Activated CD4-positive, alpha-beta T cell treated with anti-CD3 and anti-CD28 coated beads, Interleukin-2, amount 50 U/mL, for 1 hour (primary cell): ENCODE measurements at regions not wholly inside any gene's neighbourhood (a gene's known extent, or its start where the extent isn't known, plus 50 kb on each side); places are given as distances from the start of the nearest gene placed in this dataset.

Source experiments
- DNase-seq: peaks from one replicate; pipeline ENCODE4 v3.0.0-alpha.2; 2020

DNA sequence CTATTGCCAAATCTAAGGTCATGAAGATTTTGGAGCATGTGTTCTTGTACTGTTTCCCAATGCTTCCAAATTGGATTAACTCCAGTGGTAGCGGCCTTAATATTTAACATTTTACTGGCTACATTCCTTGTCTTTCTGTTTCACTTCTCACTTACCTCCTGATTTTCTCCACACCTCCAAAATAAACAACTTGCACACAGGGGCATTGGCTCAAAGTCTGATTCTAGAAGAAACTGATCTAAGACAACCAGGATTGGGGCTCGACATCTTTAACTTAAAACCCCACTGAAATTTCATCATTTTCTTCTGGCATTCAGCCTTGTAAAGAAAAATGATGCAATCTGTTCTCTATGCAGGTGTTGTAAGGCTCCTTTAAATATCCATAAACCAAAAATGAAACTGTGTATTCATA is 557.9 kb upstream of the ID4 start:
- DNase-seq = no peak

DNA sequence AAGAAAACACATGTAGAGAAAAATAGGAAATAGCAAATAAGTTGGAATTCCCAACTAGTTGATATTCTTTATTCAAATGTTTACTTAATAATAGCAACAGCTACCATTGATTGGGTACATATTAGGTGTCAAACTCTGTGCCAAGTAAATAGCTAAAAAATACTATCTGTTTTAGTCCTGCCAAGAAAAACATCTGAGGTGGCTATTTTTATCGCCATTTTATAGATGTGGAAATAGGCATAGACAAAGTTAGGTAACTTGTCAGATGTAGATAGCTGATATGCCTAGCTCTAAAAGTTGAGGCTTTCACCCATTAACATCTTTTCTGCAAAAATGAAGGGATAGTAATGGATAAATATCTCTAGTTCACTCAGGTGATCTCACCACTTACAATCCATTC is 549.2 kb upstream of the ID4 start:
- DNase-seq = no peak

DNA sequence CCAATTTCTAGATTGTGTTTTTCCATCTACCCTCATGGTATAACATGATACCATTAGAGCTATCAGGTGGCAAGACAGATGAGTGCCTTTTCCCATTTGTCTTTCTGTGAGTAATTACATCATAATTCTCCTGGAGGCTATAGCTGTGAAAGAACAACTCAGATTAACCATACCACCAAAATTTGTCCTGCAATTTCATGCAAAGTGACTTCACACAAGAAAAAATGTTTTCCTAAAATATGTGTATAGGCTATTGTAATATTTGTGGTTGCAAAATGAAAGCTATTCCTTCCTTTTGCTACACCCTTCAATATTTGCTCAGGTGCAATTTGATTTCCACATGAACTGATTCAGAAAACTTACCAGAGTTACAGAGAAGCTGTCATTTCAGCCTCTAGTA is 547.7 kb upstream of the ID4 start:
- DNase-seq = no peak

DNA sequence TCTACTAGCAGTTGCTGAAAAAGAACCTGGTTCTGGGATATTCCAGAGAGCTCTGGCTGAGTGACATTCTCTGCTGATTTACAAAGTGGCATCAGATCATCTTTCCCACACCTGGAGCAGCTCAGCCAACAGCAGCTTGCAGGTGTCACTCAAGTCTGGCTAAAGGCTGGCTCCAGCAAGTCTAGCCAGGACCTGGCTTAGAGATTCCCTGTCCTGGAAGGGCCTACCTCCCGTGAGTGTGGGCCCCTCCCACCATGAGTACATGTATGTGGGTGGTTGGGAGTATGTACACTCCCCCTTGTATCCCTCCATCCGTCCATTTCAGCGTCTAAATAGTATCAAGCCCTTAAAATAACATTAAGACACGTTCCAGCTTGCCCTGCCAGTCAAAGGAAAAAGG is 539.3 kb upstream of the ID4 start:
- no peak for DNase-seq

DNA sequence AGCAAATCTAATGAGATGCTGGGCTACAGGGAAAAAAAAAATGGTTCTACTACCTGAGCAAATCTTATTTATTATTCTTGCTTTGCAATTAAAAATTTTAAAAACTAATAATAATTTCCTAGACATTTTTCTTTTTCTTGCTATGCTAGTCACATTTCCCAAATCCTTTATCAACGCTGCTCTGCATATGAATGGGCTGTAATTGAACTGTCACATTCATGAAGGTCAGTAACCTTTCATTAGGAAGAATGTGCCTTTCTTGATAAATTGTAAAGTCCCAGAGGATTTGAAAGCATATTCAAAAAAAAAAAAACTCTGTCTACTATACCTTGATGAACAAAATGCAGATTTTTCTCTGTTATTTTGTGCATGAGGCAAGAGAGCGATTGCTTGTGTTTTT is 538.7 kb upstream of the ID4 start:
- DNase-seq = no peak

DNA sequence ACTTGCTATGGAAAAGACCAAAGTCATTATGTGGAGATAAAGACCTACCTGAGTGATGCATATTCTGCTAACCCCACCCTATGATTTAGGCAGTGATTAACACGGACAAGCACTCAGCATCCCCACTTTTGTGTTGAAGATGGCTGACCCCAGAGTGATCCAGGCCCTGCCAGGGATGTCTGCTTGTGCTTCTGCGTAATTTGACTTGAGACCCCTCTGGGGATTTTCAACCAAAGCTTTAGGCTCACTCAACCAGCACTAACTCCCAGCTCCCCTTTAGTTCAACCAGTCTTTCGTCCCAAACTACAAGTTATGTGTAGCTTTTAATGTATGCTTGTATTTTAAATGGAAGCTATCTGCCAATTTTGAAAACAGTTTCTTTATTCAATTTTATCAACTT is 538.0 kb upstream of the ID4 start:
- DNase-seq = no peak

DNA sequence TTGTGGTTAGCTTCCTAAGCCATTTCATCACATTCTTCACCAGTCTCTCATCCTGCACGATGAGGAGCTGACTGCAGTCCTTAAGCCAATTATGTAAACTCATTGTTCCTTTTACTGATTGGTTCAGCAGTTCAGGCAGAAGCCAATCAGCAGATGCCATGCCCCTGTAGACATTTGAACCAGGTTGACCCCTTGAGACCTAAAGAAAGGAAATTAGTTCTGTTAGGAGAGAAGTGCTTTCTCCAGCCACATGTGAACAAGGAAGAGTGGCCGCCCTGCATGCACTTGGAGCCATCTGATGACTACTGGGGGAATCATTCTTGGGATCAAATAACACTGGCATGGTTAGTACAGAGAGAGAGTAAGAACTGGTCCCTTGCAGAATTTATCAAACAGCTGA is 535.2 kb upstream of the ID4 start:
- DNase-seq = no peak

DNA sequence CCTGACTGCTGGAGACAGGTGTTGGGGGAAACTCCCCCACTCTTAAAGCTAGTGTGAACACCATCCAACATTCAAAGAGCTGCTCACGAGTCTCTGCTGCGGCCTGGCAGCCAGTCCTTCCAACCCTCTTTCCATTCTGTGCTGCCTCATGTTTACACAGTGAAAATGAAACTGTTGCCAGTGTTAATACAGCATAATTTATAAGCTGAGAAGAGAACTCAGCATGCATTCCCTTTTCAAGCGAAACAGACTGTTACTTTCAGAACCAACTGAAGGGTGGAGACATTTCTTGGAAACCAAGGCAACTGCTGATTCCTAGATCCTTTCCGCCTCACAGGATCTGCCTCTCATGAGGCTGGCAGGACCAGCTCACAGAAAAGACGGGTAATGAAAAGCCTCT is 533.8 kb upstream of the ID4 start:
- no peak for DNase-seq

DNA sequence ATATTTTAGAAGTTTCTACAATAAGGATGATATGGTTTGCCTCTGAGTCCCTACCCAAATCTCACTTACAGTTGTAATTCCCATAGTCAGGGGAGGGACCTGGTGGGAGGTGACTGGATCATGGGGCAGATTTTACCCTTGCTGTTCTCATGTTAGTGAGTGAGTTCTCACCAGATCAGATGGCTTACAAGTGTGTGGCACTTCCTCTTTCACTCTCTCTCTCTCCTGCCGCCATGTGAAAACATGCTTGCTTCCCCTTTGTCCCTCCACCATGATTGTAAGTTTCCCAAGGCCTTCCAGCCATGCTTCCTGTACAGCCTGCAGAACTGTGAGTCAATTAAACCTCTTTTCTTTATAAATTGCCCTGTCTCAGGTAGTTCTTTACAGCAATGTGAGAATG is 527.5 kb upstream of the ID4 start:
- no peak for DNase-seq

DNA sequence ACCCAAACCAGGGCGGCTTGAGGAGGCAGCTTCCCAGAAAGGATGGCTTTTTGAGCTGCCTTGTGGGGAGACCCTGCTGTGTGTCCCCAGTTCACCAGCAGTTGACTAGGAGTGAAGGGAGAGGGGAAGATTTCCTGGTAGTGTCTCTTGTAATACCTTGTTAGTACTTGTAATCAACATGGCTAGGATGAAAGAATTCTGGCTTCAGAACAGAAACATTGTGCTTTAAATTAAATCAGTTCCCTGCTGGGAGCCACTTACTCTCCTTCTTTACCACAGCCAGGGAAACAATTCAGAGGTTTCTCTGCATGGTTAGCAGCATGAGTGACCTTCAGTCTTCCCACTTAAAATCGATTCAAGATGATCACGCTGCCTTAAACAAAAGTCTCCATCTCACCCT is 525.4 kb upstream of the ID4 start:
- DNase-seq = no peak

DNA sequence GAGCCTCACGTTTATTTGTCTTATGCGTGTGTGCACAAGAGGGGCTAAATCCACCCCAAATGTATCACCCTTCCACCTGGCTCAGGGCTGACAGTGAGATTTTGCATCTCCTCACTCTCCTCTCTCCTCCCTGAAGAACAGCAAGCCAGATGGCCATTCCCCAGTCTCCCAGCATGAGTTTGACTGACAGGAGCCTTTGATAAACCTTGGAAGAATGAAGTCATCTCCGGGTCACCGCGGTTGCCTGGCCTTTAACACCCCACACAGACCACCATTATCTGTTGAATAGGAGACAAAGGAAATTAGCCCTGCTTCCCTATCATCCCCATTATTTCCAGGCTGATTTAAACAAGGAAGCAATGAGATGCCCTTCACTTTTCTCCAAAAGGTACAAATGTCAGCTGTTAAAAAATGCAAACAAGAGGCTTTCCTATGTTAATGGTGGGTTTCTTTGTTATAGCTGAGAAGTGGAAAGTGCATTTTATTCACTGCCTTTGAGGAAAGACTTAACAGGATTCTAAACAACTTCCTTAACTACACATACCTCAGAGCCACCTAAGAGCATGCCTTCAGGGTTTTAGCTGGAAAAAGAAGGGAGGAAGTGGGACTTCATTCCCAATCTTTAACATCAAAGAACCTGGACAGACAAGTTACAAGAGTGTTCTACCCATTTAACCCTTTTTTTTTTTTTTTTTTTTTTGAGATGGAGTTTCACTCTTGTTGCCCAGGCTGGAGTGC is 524.8 kb upstream of the ID4 start:
- no peak for DNase-seq

DNA sequence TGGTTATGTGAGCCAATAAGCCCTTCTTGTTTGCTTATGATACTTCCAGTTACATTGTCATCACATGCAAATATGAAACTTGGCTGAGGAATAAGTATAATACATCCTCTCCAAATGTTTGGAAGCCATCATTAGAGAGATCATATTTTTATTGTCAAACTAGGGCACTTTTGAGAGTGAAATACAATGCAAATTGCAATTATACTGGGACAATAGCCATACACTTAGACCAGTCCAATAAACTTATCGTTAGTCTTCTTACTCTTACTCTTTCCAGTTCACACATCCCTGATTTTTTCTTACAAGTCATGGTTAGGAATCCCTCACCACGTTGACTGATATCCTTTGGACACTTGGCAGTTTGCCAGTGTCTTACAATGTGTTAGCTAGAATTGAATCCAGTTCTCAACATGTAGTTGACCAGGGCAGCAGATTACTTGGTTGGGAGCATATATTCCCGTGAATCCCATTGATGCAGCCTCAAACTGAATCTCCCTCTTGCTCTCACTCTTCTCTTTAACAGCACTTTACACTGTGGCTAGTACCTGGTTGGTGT is 519.7 kb upstream of the ID4 start:
- DNase-seq = no peak

DNA sequence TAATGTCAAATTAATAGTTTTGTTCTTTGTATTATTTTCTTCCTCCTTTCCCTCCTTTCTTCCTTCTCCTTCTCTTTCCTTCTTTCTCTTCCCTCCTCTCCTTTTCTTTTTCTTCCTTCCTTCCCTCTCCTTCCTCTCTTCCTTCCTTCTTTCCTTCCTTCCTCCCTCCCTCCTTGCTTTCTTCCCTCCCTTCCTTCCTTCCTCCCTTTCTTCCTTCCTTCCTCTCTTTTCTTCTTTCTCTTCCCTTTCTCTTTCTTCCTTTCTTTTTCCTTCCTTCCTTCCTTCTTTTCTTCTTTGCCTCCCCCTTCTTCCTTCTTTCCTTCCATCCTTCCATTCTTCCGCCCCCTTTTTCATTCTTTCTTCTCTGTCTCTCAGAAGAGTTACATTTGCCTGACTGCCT is 518.2 kb upstream of the ID4 start:
- DNase-seq = no peak

DNA sequence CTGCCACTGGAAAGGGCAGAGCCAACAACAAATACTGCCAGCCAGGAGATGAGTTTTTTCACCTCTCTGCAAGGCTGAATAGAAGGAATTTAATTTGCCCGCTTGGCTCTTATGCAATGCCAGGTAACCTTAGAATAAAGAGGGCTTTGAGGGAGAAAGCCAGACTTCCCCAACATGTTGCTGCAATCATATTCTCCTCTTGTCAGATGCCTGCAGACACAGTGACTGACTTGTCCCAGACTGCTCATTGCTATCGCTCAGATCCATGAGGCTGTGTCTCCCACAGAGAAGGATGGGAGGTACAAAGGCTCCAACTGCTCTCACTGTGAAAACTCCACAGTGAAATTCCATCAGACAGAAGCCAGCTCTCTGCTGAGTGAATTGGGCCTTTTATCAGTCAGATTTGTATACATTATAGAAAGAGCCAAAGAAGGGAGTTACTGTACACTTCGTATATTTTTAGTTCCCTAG is 517.0 kb upstream of the ID4 start:
- no peak for DNase-seq

DNA sequence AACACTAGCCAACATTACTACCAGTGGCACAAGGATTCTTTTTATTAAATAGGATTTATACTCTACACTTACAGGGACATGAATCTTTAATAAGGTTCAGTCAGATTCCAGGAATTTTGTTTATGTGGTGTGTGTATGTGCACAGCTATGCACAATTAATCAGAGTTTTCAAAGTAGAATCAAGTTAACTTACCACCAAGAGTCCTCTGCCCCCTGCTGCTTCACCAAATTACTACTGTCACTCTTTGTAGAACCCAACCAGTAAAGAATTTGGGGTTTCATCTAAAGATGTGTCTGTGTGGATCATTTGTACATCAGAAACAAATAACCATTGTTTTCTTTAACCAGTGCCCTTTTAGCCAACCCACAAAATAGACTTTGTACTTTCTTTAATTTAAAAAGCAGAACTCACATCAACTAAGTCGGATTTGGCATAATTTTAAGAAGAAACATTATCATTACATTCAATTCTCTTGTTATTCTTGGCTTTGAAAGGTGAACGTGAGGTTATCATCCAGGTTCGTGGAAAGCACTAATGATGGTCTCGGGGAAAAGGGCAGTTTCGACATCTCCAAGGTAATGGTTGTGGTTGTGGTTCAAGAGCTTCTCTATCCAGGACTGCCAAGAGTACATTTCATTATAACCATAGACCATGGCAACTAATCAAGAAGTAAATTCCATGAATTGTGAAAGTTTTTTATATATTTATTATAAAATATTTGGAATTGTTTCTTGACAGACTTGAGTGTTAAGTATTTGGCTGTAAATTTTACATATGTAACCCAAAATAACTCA is 514.3 kb upstream of the ID4 start:
- DNase-seq = no peak

DNA sequence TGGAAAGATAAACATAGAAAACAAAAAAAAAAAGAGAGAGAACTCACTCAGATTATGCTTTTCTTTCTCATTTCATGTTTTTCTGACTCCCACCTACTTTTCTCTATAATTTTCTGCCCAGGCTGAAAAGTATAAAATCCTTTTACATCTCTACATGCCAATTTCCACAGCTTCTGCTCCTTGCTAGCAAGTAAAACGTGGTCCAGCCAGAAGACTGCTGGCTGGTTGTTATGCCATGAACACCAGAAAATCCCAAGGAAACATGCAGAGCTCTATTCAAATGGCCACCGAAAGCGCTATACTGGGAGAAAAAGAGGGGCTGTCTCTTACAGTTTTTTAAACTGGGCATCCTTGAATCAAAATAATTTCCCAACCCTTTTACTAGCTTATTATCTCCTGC is 512.8 kb upstream of the ID4 start:
- DNase-seq = no peak

DNA sequence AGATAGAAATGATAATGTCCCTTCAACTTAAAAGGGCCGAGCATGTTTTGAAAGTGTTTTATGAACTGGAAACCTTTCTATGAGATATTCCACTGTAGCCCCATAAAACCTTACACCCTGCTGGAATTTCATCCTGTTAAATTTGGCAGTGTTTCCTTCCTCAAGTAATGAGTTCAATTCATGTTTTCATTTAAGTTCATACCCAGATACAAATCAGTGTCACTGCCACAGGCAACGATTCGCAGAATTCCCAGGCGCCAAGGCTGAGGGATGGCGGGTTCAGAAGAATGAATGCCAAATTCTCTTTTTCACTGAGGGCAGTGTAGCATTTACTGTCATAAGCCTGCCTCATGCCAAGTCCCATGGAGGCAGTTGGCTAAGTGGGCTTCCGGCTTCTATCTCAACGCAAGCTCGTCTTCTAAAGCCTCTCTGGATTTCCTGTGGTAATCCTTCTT is 511.8 kb upstream of the ID4 start:
- no peak for DNase-seq

DNA sequence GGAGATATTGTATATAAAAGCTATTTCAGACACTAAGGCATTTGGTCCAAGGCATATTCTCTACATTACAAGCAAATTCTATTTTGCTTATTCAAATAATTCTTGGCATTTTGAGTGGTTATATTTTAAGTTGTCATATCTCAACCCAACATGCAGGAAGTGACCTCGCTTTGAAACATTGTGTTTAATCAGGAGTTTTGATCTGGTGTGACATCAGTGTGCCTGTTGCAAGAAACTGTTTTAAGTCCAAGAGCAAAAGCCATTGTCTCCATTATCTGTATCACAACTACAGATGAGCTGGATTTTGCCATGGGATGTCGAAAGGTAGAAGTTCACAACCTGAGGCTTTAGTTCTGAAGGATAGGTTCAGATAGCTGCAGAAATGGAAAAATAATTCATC is 509.9 kb upstream of the ID4 start:
- DNase-seq = no peak

DNA sequence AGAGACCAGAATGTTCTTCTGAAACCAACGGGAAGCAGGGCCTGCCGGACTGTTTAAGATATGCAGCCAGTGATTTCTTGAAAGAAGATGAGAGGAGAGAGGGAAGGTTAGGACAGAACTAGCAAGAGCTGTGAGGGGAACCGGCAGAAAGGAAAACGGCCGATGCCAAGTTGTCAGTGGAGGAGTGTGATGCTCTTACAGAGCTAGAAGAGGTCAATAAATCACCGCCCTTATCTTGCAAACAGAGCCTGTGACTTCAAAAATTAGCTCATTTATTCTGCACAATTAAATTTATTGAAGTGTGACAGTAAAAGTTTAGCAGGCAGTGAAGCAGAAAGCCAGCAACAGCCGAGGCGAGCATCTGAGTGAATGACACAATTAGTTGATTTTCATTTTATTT is 509.5 kb upstream of the ID4 start:
- no peak for DNase-seq

DNA sequence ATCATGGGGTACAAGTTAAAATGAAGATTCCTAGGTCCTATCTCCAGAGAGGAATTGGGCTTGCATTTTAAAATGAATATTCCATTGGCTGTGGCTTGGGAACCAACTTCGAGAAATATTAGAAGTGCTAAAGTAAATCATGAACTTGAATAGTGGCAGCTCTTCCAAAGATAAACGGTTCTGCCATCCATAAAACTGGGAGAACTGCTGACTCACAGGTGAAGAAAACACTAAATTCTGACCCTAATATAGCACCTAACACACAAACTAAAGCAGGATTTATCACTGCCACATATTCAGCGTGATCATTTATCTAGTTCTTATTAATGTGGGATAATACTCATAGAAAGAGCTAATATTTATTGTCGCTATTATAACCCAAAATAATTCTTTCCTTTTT is 508.1 kb upstream of the ID4 start:
- DNase-seq = no peak

DNA sequence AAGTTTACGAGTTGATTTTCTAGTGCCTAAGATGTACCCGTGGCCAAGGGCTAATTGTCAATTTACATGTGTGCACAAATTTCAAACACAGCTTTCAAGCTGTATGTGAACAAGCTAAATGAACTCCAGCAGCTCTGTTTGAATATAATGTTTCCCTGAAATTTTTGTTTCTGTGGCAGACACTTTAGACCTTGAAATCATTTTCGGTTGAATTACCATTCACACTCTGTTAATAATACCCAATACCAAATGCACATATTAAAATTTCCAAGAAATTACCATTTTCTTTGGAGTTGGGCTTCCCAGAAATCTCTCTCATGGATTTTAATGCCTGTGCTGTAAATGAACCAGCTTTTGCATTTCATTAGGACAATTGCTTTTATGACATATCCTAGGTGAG is 506.1 kb upstream of the ID4 start:
- DNase-seq = no peak

DNA sequence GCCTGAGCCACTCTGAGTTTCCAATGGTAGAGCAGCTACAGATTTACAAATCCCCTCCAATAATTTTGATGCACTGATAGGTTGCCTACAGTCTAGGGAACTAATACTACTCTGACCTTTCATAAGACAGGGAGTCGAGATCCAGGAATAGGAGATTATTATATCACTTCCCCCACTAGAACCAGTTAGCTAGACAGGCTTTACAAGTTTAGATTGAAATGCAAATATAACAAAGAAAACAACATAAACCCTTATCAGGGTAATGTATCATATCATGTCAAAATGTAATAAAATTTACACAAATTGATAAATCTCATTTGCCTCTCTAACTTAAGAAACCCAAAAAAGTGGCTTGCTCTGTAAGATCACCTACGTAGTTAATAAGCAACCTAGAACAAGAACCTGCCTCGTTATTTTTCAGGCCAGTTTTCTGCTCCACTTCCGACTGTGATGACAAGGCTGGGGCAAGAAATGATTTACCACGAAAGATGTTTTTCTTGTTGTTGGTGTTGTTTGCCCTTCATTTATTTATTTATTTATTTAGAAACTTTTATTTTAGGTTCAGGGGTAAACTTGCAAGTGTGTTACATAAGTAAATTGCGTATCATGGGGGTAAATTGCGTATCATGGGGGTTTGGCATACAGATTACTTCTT is 504.2 kb upstream of the ID4 start:
- no peak for DNase-seq

DNA sequence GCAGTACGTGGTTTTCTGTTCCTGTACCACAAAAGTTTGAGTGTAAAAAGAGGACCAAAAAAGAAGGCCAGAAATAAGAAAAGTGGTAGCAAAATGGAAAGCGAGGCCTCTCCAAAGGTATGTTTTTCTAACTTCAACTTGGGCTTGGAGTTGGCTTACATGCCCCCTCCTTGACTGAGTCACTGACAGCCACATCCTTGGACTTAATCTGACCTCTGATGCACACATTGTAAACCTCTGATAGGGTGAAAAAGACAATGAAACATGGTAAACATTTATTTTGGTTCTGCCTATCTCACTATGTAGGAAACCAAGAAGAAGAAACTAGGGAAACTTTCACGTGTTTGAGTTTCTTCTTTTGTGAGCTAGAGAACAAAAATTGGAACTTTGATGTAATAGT is 503.2 kb upstream of the ID4 start:
- no peak for DNase-seq

DNA sequence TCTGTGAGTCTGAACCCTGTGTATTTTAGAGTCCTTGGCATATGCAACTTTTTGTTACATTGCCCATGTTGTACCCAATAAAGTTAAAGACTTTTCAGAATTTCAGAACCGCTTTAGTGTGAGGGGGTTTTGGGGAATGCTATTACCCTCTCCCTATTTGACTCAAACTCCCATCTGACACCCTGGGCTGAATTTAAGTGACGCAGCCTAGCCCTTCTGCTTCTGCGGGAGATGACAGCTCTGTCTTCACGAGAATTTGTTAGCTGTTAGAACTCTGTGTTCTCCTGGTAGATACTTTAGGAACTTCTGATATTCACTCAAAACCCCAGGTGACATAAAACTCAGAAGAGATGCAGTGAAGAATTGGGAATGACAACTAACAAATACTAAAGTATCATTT is 500.6 kb upstream of the ID4 start:
- DNase-seq = no peak
